ENCODE measurements at regions not wholly inside any gene's neighbourhood (a gene's known extent, or its start where the extent isn't known, plus 50 kb on each side); places are given as distances from the start of the nearest gene placed in this dataset.

- Histone ChIP-seq H3K27me3 (ENCODE audit: insufficient read depth, low read length) (no peaks in the 10 kb centered on the region), H3K27ac (ENCODE audit: low read depth, low read length) (peak overlapping the region; percentile 96), H4K20me1 (ENCODE audit: insufficient read depth, low read length) (no peaks in the 10 kb centered on the region), H2AFZ (ENCODE audit: low read depth, low read length) (no peak overlapping the region), H3K36me3 (ENCODE audit: insufficient read depth, low read length) (no peaks in the 10 kb centered on the region), H3K9ac (ENCODE audit: low read length) (peak overlapping the region; percentile 37), H3K4me3 (ENCODE audit: insufficient read depth, low read depth, low read length) (no peak overlapping the region), H3K4me2 (ENCODE audit: low read length) (peak overlapping the region; percentile 69), H3K4me1 (ENCODE audit: insufficient read depth, low read length) (peaks cover 54% of the 10 kb centered on the region), H3K79me2 (ENCODE audit: insufficient read depth, low read length) (no peaks in the 10 kb centered on the region), H3K9me3 (ENCODE audit: insufficient read depth, low read depth, low read length) (no peaks in the 10 kb centered on the region)
- H3K36me3 Mint-ChIP-seq (ENCODE audit: low read depth, unreplicated experiment) = peaks cover 9% of the 10 kb centered on the region
- H3K27ac Mint-ChIP-seq (ENCODE audit: unreplicated experiment) = peak overlapping the region; percentile 89
- no peaks in the 10 kb centered on the region for H3K9me3 Mint-ChIP-seq (ENCODE audit: unreplicated experiment)
- TF ChIP-seq EZH2 (IDR thresholded peaks at IDR 0.05; ENCODE audit: insufficient read depth, low read length) (no peak), CTCF (IDR thresholded peaks at IDR 0.05; ENCODE audit: insufficient read depth, low read depth, low read length) (no peak)
- no peak for DNase-seq (ENCODE audit: low read depth)
- peaks cover 53% of the 10 kb centered on the region for H3K4me1 Mint-ChIP-seq (ENCODE audit: low read depth, unreplicated experiment)
- no peak overlapping the region for H3K4me3 Mint-ChIP-seq (ENCODE audit: unreplicated experiment)
- FAIRE-seq = no peak
- H3K27me3 Mint-ChIP-seq (ENCODE audit: low read depth, unreplicated experiment) = no peaks in the 10 kb centered on the region
Measured at GRCh38 chr9:110028676-110029075, 179.3 kb downstream of the C9orf152 start.

GRCh38 chr9:110029429-110029955, 178.5 kb downstream of the C9orf152 start:
- H3K36me3 Mint-ChIP-seq (ENCODE audit: low read depth, unreplicated experiment) = peaks cover 4% of the 10 kb centered on the region
- no peak overlapping the region for H2AFZ ChIP-seq (ENCODE audit: low read depth, low read length)
- peak overlapping the region; percentile 41 for H3K9ac ChIP-seq (ENCODE audit: low read length)
- H3K9me3 ChIP-seq (ENCODE audit: insufficient read depth, low read depth, low read length) = no peaks in the 10 kb centered on the region
- peak overlapping the region; percentile 96 for H3K27ac ChIP-seq (ENCODE audit: low read depth, low read length)
- H3K9me3 Mint-ChIP-seq (ENCODE audit: unreplicated experiment) = no peaks in the 10 kb centered on the region
- no peaks in the 10 kb centered on the region for H3K79me2 ChIP-seq (ENCODE audit: insufficient read depth, low read length)
- TF ChIP-seq CTCF (IDR thresholded peaks at IDR 0.05; ENCODE audit: insufficient read depth, low read depth, low read length) (no peak), EZH2 (IDR thresholded peaks at IDR 0.05; ENCODE audit: insufficient read depth, low read length) (no peak)
- H3K4me1 ChIP-seq (ENCODE audit: insufficient read depth, low read length) = peaks cover 61% of the 10 kb centered on the region
- H3K4me3 Mint-ChIP-seq (ENCODE audit: unreplicated experiment) = peak overlapping the region; percentile 54
- H3K4me3 ChIP-seq (ENCODE audit: insufficient read depth, low read depth, low read length) = no peak overlapping the region
- H4K20me1 ChIP-seq (ENCODE audit: insufficient read depth, low read length) = no peaks in the 10 kb centered on the region
- H3K4me2 ChIP-seq (ENCODE audit: low read length) = peak overlapping the region; percentile 69
- FAIRE-seq (peak; percentile 87), DNase-seq (ENCODE audit: low read depth) (peak; percentile 94)
- H3K27me3 Mint-ChIP-seq (ENCODE audit: low read depth, unreplicated experiment) = no peaks in the 10 kb centered on the region
- peaks cover 58% of the 10 kb centered on the region for H3K4me1 Mint-ChIP-seq (ENCODE audit: low read depth, unreplicated experiment)
- no peaks in the 10 kb centered on the region for H3K36me3 ChIP-seq (ENCODE audit: insufficient read depth, low read length)
- H3K27me3 ChIP-seq (ENCODE audit: insufficient read depth, low read length) = no peaks in the 10 kb centered on the region
- peak overlapping the region; percentile 89 for H3K27ac Mint-ChIP-seq (ENCODE audit: unreplicated experiment)

GRCh38 chr9:110029956-110030480, 177.9 kb downstream of the C9orf152 start:
- peak overlapping the region; percentile 41 for H3K9ac ChIP-seq (ENCODE audit: low read length)
- peaks cover 4% of the 10 kb centered on the region for H3K36me3 Mint-ChIP-seq (ENCODE audit: low read depth, unreplicated experiment)
- H3K4me1 ChIP-seq (ENCODE audit: insufficient read depth, low read length) = peaks cover 61% of the 10 kb centered on the region
- no peak for DNase-seq (ENCODE audit: low read depth)
- no peaks in the 10 kb centered on the region for H3K27me3 ChIP-seq (ENCODE audit: insufficient read depth, low read length)
- peak overlapping the region; percentile 96 for H3K27ac ChIP-seq (ENCODE audit: low read depth, low read length)
- peak overlapping the region; percentile 69 for H3K4me2 ChIP-seq (ENCODE audit: low read length)
- TF ChIP-seq EZH2 (IDR thresholded peaks at IDR 0.05; ENCODE audit: insufficient read depth, low read length) = no peak
- TF ChIP-seq CTCF (IDR thresholded peaks at IDR 0.05; ENCODE audit: insufficient read depth, low read depth, low read length) = no peak
- H3K36me3 ChIP-seq (ENCODE audit: insufficient read depth, low read length) = no peaks in the 10 kb centered on the region
- H3K27ac Mint-ChIP-seq (ENCODE audit: unreplicated experiment) = peak overlapping the region; percentile 89
- no peaks in the 10 kb centered on the region for H3K27me3 Mint-ChIP-seq (ENCODE audit: low read depth, unreplicated experiment)
- no peak overlapping the region for H2AFZ ChIP-seq (ENCODE audit: low read depth, low read length)
- no peaks in the 10 kb centered on the region for H3K9me3 ChIP-seq (ENCODE audit: insufficient read depth, low read depth, low read length)
- H4K20me1 ChIP-seq (ENCODE audit: insufficient read depth, low read length) = no peaks in the 10 kb centered on the region
- FAIRE-seq = peak; percentile 43
- no peak overlapping the region for H3K4me3 ChIP-seq (ENCODE audit: insufficient read depth, low read depth, low read length)
- H3K4me1 Mint-ChIP-seq (ENCODE audit: low read depth, unreplicated experiment) = peaks cover 60% of the 10 kb centered on the region
- H3K9me3 Mint-ChIP-seq (ENCODE audit: unreplicated experiment) = no peaks in the 10 kb centered on the region
- no peaks in the 10 kb centered on the region for H3K79me2 ChIP-seq (ENCODE audit: insufficient read depth, low read length)
- no peak overlapping the region for H3K4me3 Mint-ChIP-seq (ENCODE audit: unreplicated experiment)
